ENCODE measurements at regions not wholly inside any gene's neighbourhood (a gene's known extent, or its start where the extent isn't known, plus 50 kb on each side); places are given as distances from the start of the nearest gene placed in this dataset. TPM values are rescaled to one million over a fixed set of nuclear protein-coding genes. Genes with fewer than 3 reads are reported as not detected.
"Not testable (repeated sequence)": the region's sequence is repeated elsewhere in the genome, so short reads cannot be mapped to it uniquely, and the experiment has no call there.

GRCh38 chr2:89291717-89292298, 600.3 kb downstream of the RPIA start:
- ATAC-seq; intact Hi-C loops (cut with DNase I); DNase-seq (ENCODE audit: missing footprints): not testable (repeated sequence)

GRCh38 chr2:89293399-89293798, 601.9 kb downstream of the RPIA start:
- ATAC-seq; DNase-seq (ENCODE audit: missing footprints); intact Hi-C loops (cut with DNase I): not testable (repeated sequence)

- ATAC-seq; intact Hi-C loops (cut with DNase I); DNase-seq (ENCODE audit: missing footprints): not testable (repeated sequence)
Observed at GRCh38 chr2:89294335-89294734, 602.9 kb downstream of the RPIA start.

- DNase-seq (ENCODE audit: missing footprints); intact Hi-C loops (cut with DNase I); ATAC-seq: not testable (repeated sequence)
Observed at GRCh38 chr2:89296820-89297398, 605.4 kb downstream of the RPIA start.

- ATAC-seq; DNase-seq (ENCODE audit: missing footprints); intact Hi-C loops (cut with DNase I): not testable (repeated sequence)
Observed at GRCh38 chr2:89299196-89299595, 607.7 kb downstream of the RPIA start.

- ATAC-seq; intact Hi-C loops (cut with DNase I); DNase-seq (ENCODE audit: missing footprints): not testable (repeated sequence)
Observed at GRCh38 chr2:89305623-89306022, 614.1 kb downstream of the RPIA start.

GRCh38 chr2:89306869-89307637, 615.6 kb downstream of the RPIA start:
- DNase-seq (ENCODE audit: missing footprints); intact Hi-C loops (cut with DNase I); ATAC-seq: not testable (repeated sequence)

GRCh38 chr2:89318990-89319389, 627.5 kb downstream of the RPIA start:
- DNase-seq (ENCODE audit: missing footprints); intact Hi-C loops (cut with DNase I); ATAC-seq: not testable (repeated sequence)

GRCh38 chr2:89325894-89326293, 634.4 kb downstream of the RPIA start:
- DNase-seq (ENCODE audit: missing footprints); intact Hi-C loops (cut with DNase I); ATAC-seq: not testable (repeated sequence)

GRCh38 chr2:89326455-89326854, 635.0 kb downstream of the RPIA start:
- DNase-seq (ENCODE audit: missing footprints); intact Hi-C loops (cut with DNase I); ATAC-seq: not testable (repeated sequence)

GRCh38 chr2:89328790-89329189, 637.3 kb downstream of the RPIA start:
- ATAC-seq; intact Hi-C loops (cut with DNase I); DNase-seq (ENCODE audit: missing footprints): not testable (repeated sequence)

Small RNA genes lying in the stretch of these regions (microRNA-seq; reads per million reads assigned to microRNA genes)
- not detected for gene MIR4436A

All from Right ventricle myocardium inferior (tissue), 1 donor.